Ovary (tissue), 7 donors: ENCODE measurements at regions not wholly inside any gene's neighbourhood (a gene's known extent, or its start where the extent isn't known, plus 50 kb on each side); places are given as distances from the start of the nearest gene placed in this dataset.

ENCODE experiments used
- DNase-seq, 5 donors: peaks; one replicate each; pipeline ENCODE4 v3.0.0-alpha.2; 2019 to 2020
- H3K27ac ChIP-seq, 2 donors: fragments of 200-600 bp; one replicate each; pipeline versions ENCODE4 v1.5.1 to v1.8.0; 2019 to 2022
- H3K27me3 ChIP-seq: fragments of 200-600 bp; one replicate; pipeline ENCODE4 v1.8.0; 2022
- H3K36me3 ChIP-seq: fragments of 200-600 bp; sonication (generic); one replicate; pipeline ENCODE4 v1.5.1; 2019
- H3K4me1 ChIP-seq: one replicate; pipeline ENCODE4 v1.8.1; 2013; ENCODE audit warnings: mild to moderate bottlenecking, moderate library complexity; ENCODE audit not compliant: insufficient read depth
- H3K4me3 ChIP-seq: fragments of 200-600 bp; sonication (generic); one replicate; pipeline ENCODE4 v1.5.1; 2017
- H3K9me3 ChIP-seq, 2 donors: fragments of 200-600 bp in 1 of 2; sonication (generic) in 1 of 2; one replicate each; pipeline versions ENCODE4 v1.5.1 to v1.8.1; 2013 to 2019; ENCODE audit warnings: mild to moderate bottlenecking in 1 of 2, moderate library complexity in 1 of 2
- CTCF ChIP-seq, 3 donors: fragments of 450-650 bp in 2 of 3; fragments of 200-600 bp in 1 of 3; IDR thresholded peaks; one replicate each; pipeline versions ENCODE4 v1.5.1 to v1.8.0; 2016 to 2022; ENCODE audit warnings: antibody characterized with exemption in 3 of 3, mild to moderate bottlenecking in 1 of 3
- EP300 ChIP-seq: sonication (generic); formaldehyde crosslinking; IDR thresholded peaks from one replicate; pipeline ENCODE4 v1.6.1; 2017; ENCODE audit warnings: antibody characterized with exemption
- POLR2A ChIP-seq: fragments of 450-650 bp; IDR thresholded peaks from one replicate; pipeline ENCODE4 v1.6.1; 2017; ENCODE audit warnings: antibody characterized with exemption, mild to moderate bottlenecking, moderate library complexity
- WGBS, 3 donors: extraction: QIAGEN DNeasy Blood & Tissue Kit in 1 of 3; methylation state at CpG; one replicate each; pipeline versions ENCODE4 v1.1.5 to v1.1.7; 2013 to 2017; 5-methylcytosine and 5-hydroxymethylcytosine counted together
- intact Hi-C, 4 donors: fragments of 100-400 bp; cut with DNase I; formaldehyde crosslinking; loops; one replicate each; pipeline versions ENCODE4 v1.11.0 to v1.15.1; 2022 to 2023
- donor health status: DM: no; HTN: no; CAD: no; lungs with moderate emphysema.
- donor health status: DM: no; HTN: no; CAD: no.
- donor health status: Bipolar disorder and iron deficiency.
- donor health status: DM: no; HTN: no; CAD: no.
- donor health status: DM: yes; HTN: yes; CAD: no.

- TF ChIP-seq EP300 (no peak), CTCF (IDR thresholded peaks at IDR 0.05) (no peak), POLR2A (no peak)
- H3K4me1 ChIP-seq = no peaks in the 10 kb centered on the region
- WGBS, 3 donors = 28 to 46% (median 37%) methylated on average over 1 of the region's 1 CpG
- no peak overlapping the region for H3K27ac ChIP-seq
- no peak for DNase-seq
- H3K4me3 ChIP-seq = no peak overlapping the region
- no peaks in the 10 kb centered on the region for H3K27me3 ChIP-seq
- intact Hi-C loops = no loop called here
- H3K36me3 ChIP-seq = no peaks in the 10 kb centered on the region
- H3K9me3 ChIP-seq = no peaks in the 10 kb centered on the region
Observed at GRCh38 chr14:62314871-62315270, 552.7 kb downstream of the SNAPC1 start.

GRCh38 chr14:62315631-62316030 lies 553.4 kb downstream of the SNAPC1 start:
- TF ChIP-seq CTCF (IDR thresholded peaks at IDR 0.05) (no peak), POLR2A (no peak), EP300 (no peak)
- H3K4me1 ChIP-seq = no peaks in the 10 kb centered on the region
- no peaks in the 10 kb centered on the region for H3K27me3 ChIP-seq
- DNase-seq = no peak
- no peak overlapping the region for H3K27ac ChIP-seq
- H3K9me3 ChIP-seq = no peaks in the 10 kb centered on the region
- no peak overlapping the region for H3K4me3 ChIP-seq
- H3K36me3 ChIP-seq = no peaks in the 10 kb centered on the region
- 91 to 95% (median 92%) methylated on average over 2 of the region's 2 CpGs for whole genome bisulfite sequencing, 3 donors
- intact Hi-C loops = no loop called here

- TF ChIP-seq EP300 (no peak), CTCF (IDR thresholded peaks at IDR 0.05) (no peak), POLR2A (no peak)
- no peaks in the 10 kb centered on the region for H3K27me3 ChIP-seq
- WGBS, 3 donors = 60 to 71% (median 69%) methylated on average over 6 of the region's 6 CpGs
Observed at GRCh38 chr14:62322216-62322615, 560.0 kb downstream of the SNAPC1 start.

GRCh38 chr14:62329427-62329826 lies 567.2 kb downstream of the SNAPC1 start:
- Histone ChIP-seq H3K4me1 (no peaks in the 10 kb centered on the region), H3K27ac (no peak overlapping the region), H3K36me3 (no peaks in the 10 kb centered on the region), H3K27me3 (no peaks in the 10 kb centered on the region), H3K9me3 (no peaks in the 10 kb centered on the region), H3K4me3 (no peak overlapping the region)
- intact Hi-C loops = no loop called here
- no peak for DNase-seq
- no peak for TF ChIP-seq CTCF (IDR thresholded peaks at IDR 0.05)
- no peak for TF ChIP-seq POLR2A
- no peak for TF ChIP-seq EP300
- 47 to 49% (median 49%) methylated on average over 2 of the region's 2 CpGs for WGBS, 3 donors

More at GRCh38 chr14:62322216-62322615, 560.0 kb downstream of the SNAPC1 start:
- H3K4me1 ChIP-seq = no peaks in the 10 kb centered on the region
- intact Hi-C loops = no loop called here
- no peak overlapping the region for H3K4me3 ChIP-seq
- no peak for DNase-seq
- no peaks in the 10 kb centered on the region for H3K36me3 ChIP-seq
- no peaks in the 10 kb centered on the region for H3K9me3 ChIP-seq
- H3K27ac ChIP-seq = no peak overlapping the region

GRCh38 chr14:62347562-62348011 lies 585.4 kb downstream of the SNAPC1 start:
- H3K27me3 ChIP-seq = no peaks in the 10 kb centered on the region
- H3K9me3 ChIP-seq = no peaks in the 10 kb centered on the region
- H3K4me3 ChIP-seq = no peak overlapping the region
- no peak for DNase-seq
- intact Hi-C loops = no loop called here
- H3K36me3 ChIP-seq = no peaks in the 10 kb centered on the region
- WGBS, 3 donors = 75 to 84% (median 79%) methylated on average over 5 of the region's 5 CpGs
- H3K27ac ChIP-seq = no peak overlapping the region
- H3K4me1 ChIP-seq = no peaks in the 10 kb centered on the region
- TF ChIP-seq EP300 = no peak
- no peak for TF ChIP-seq POLR2A
- TF ChIP-seq CTCF (IDR thresholded peaks at IDR 0.05) = no peak
